ENCODE measurements at regions not wholly inside any gene's neighbourhood (a gene's known extent, or its start where the extent isn't known, plus 50 kb on each side); places are given as distances from the start of the nearest gene placed in this dataset.
"Not testable (repeated sequence)": the region's sequence is repeated elsewhere in the genome, so short reads cannot be mapped to it uniquely, and the experiment has no call there.

- H3K27ac Mint-ChIP-seq, H3K27me3 Mint-ChIP-seq, CTCF ChIA-PET, DNase-seq, H3K4me3 Mint-ChIP-seq: not testable (repeated sequence)
- peaks cover 78% of the 10 kb centered on the region for H3K9me3 Mint-ChIP-seq
- peaks cover 93% of the 10 kb centered on the region for H3K36me3 Mint-ChIP-seq
- peaks cover 62% of the 10 kb centered on the region for H3K4me1 Mint-ChIP-seq
Measured at GRCh38 chr11:14573539-14574057, 53.4 kb upstream of the PSMA1 start.

GRCh38 chr11:14577292-14577691 is 57.1 kb upstream of the PSMA1 start:
- H3K27ac Mint-ChIP-seq: peak overlapping the region; percentile 99

DNA sequence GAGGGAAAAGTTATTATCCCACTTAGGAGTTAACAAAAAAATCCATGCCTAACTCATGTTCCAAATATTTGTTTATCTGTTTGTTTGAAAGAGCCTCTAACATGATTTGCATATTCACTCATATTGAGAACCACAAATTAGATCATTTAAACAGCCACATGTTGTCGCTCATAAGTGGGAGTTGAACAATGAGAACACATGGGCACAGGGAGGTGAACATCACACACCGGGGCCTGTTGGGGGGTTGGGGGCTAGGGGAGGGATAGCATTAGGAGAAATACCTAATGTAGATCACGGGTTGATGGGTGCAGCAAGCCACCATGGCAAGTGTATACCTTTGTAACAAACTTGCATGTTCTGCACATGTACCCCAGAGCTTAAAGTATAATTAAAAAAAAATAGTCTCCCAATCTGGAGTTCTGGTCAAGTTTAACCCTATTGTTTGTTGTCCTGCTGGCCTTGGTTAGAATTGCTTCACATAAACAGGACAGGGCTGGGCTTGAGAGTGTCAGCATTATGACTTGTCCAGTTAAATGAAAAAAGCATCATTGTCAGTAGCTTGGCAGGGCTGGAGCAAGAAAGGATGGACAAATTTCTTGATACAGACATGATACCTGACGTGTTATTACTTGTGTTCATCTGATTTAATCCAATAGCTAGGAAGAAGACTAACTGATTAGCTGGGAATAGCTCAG is 57.8 kb upstream of the PSMA1 start:
- H3K27ac Mint-ChIP-seq: peak overlapping the region; percentile 99
- CTCF ChIA-PET: interaction anchor here (0.7 to 1.8 kb wide), 13 partner anchors 12 to 190 kb away, joined by 3 to 10 read pairs (median 4); no protein-coding TSS in a partner anchor
- DNase-seq: no peak
- peaks cover 54% of the 10 kb centered on the region for H3K4me1 Mint-ChIP-seq
- peak overlapping the region; percentile 46 for H3K4me3 Mint-ChIP-seq
- H3K9me3 Mint-ChIP-seq: peaks cover 50% of the 10 kb centered on the region
- peaks cover 82% of the 10 kb centered on the region for H3K36me3 Mint-ChIP-seq
- no peaks in the 10 kb centered on the region for H3K27me3 Mint-ChIP-seq

More at GRCh38 chr11:14577292-14577691, 57.1 kb upstream of the PSMA1 start:
- DNase-seq: no peak
- Mint-ChIP-seq H3K4me3 (no peak overlapping the region), H3K4me1 (peaks cover 53% of the 10 kb centered on the region), H3K27me3 (no peaks in the 10 kb centered on the region), H3K9me3 (peaks cover 56% of the 10 kb centered on the region), H3K36me3 (peaks cover 86% of the 10 kb centered on the region)
- CTCF ChIA-PET: no interaction called here

- CTCF ChIA-PET: interaction anchor here (0.7 to 1.8 kb wide), 13 partner anchors 12 to 190 kb away, joined by 3 to 10 read pairs (median 4); no protein-coding TSS in a partner anchor
- peaks cover 60% of the 10 kb centered on the region for H3K4me1 Mint-ChIP-seq
- no peaks in the 10 kb centered on the region for H3K27me3 Mint-ChIP-seq
- peaks cover 82% of the 10 kb centered on the region for H3K36me3 Mint-ChIP-seq
- H3K4me3 Mint-ChIP-seq: peak overlapping the region; percentile 46
- peak; percentile 76 for DNase-seq
- peak overlapping the region; percentile 99 for H3K27ac Mint-ChIP-seq
- peaks cover 50% of the 10 kb centered on the region for H3K9me3 Mint-ChIP-seq
Measured at GRCh38 chr11:14578541-14578956, 58.4 kb upstream of the PSMA1 start.

DNA sequence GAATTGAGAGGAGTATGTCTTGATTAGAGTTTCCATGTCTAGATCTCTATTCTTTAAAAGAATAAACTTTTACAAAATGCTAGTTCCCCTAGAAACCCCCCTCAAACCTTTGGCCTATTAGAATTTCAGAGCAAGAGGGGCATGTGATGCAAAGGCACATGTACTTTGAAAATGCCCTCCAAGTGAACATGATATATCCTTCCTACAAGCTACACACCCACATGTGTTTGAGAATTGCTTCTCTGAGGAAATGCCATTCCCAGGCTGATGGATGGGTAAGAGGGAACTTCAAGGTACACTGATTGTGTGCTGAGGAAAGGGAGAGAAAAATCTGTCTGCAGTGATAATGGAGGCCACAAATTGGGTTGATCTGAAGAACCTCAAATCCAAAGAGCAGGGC is 59.5 kb upstream of the PSMA1 start:
- Mint-ChIP-seq H3K4me3 (no peak overlapping the region), H3K36me3 (peaks cover 79% of the 10 kb centered on the region), H3K27me3 (no peaks in the 10 kb centered on the region)

GRCh38 chr11:14582793-14583192 is 60.8 kb upstream of the PDE3B start:
- Mint-ChIP-seq H3K27ac (no peak overlapping the region), H3K36me3 (peaks cover 64% of the 10 kb centered on the region), H3K9me3 (peaks cover 17% of the 10 kb centered on the region), H3K4me3 (no peak overlapping the region), H3K27me3 (no peaks in the 10 kb centered on the region), H3K4me1 (peaks cover 43% of the 10 kb centered on the region)
- no peak for DNase-seq
- CTCF ChIA-PET: no interaction called here

More for the DNA sequence above, 59.5 kb upstream of the PSMA1 start:
- DNase-seq: no peak
- H3K4me1 Mint-ChIP-seq: peaks cover 58% of the 10 kb centered on the region
- peaks cover 39% of the 10 kb centered on the region for H3K9me3 Mint-ChIP-seq
- H3K27ac Mint-ChIP-seq: peak overlapping the region; percentile 99
- CTCF ChIA-PET: interaction anchor here (1.4 to 1.8 kb wide), 2 partner anchors 14 to 66 kb away, joined by 5 to 10 read pairs; no protein-coding TSS in a partner anchor

- Mint-ChIP-seq H3K9me3 (peaks cover 16% of the 10 kb centered on the region), H3K27me3 (no peaks in the 10 kb centered on the region), H3K4me1 (peaks cover 36% of the 10 kb centered on the region), H3K36me3 (peaks cover 66% of the 10 kb centered on the region), H3K27ac (no peak overlapping the region), H3K4me3 (no peak overlapping the region)
- CTCF ChIA-PET: no interaction called here
- DNase-seq: no peak
Measured at GRCh38 chr11:14583252-14584034, 60.2 kb upstream of the PDE3B start.

- H3K4me3 Mint-ChIP-seq: no peak overlapping the region
- no peaks in the 10 kb centered on the region for H3K27me3 Mint-ChIP-seq
- peaks cover 64% of the 10 kb centered on the region for H3K36me3 Mint-ChIP-seq
- H3K4me1 Mint-ChIP-seq: peaks cover 33% of the 10 kb centered on the region
- H3K9me3 Mint-ChIP-seq: peaks cover 16% of the 10 kb centered on the region
- no peak overlapping the region for H3K27ac Mint-ChIP-seq
- CTCF ChIA-PET: no interaction called here
- DNase-seq: no peak
Measured at GRCh38 chr11:14584035-14584363, 59.6 kb upstream of the PDE3B start.

DNA sequence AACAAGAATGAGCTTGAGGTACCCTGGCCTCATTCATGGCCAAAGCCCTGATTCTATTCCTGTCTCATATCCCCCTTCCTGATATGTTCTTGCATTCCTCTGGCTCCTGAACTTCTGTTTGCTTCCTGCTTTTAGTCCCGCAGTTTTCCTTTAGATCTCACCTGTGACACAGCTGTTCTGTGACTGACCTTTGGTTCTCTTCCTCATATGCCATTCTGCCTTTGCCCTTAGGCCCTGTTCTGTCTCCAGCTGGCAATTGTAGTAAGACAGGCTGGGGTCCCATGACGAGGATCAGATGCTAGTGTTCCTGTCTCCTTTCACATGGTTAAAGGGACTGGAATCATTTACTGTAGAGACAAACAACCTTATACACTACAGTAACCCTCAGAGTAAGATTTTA is 59.0 kb upstream of the PDE3B start:
- Mint-ChIP-seq H3K9me3 (peaks cover 16% of the 10 kb centered on the region), H3K27ac (no peak overlapping the region), H3K36me3 (peaks cover 65% of the 10 kb centered on the region), H3K4me1 (peaks cover 28% of the 10 kb centered on the region), H3K4me3 (no peak overlapping the region), H3K27me3 (no peaks in the 10 kb centered on the region)
- no peak for DNase-seq
- CTCF ChIA-PET: no interaction called here

GRCh38 chr11:14585438-14585837 is 58.2 kb upstream of the PDE3B start:
- H3K27me3 Mint-ChIP-seq: no peaks in the 10 kb centered on the region
- H3K9me3 Mint-ChIP-seq: peaks cover 13% of the 10 kb centered on the region
- no peak overlapping the region for H3K4me3 Mint-ChIP-seq
- H3K36me3 Mint-ChIP-seq: peaks cover 65% of the 10 kb centered on the region
- no peak for DNase-seq
- peaks cover 27% of the 10 kb centered on the region for H3K4me1 Mint-ChIP-seq
- H3K27ac Mint-ChIP-seq: no peak overlapping the region
- CTCF ChIA-PET: no interaction called here

- H3K9me3 Mint-ChIP-seq: peaks cover 20% of the 10 kb centered on the region
- no peaks in the 10 kb centered on the region for H3K27me3 Mint-ChIP-seq
- CTCF ChIA-PET: interaction anchor here (0.7 kb wide), 1 partner anchor 34 kb away, joined by 3 read pairs; no protein-coding TSS in a partner anchor
- DNase-seq: no peak
- H3K36me3 Mint-ChIP-seq: peaks cover 64% of the 10 kb centered on the region
- H3K4me3 Mint-ChIP-seq: no peak overlapping the region
- H3K4me1 Mint-ChIP-seq: peaks cover 27% of the 10 kb centered on the region
- no peak overlapping the region for H3K27ac Mint-ChIP-seq
Measured at GRCh38 chr11:14587258-14587657, 56.3 kb upstream of the PDE3B start.

- no peaks in the 10 kb centered on the region for H3K27me3 Mint-ChIP-seq
- H3K4me3 Mint-ChIP-seq: no peak overlapping the region
- peaks cover 19% of the 10 kb centered on the region for H3K9me3 Mint-ChIP-seq
- peaks cover 20% of the 10 kb centered on the region for H3K4me1 Mint-ChIP-seq
- CTCF ChIA-PET: interaction anchor here (1.1 kb wide), 1 partner anchor 49 kb away, joined by 3 read pairs; no protein-coding TSS in a partner anchor
- DNase-seq: no peak
- H3K27ac Mint-ChIP-seq: no peak overlapping the region
- peaks cover 67% of the 10 kb centered on the region for H3K36me3 Mint-ChIP-seq
Measured at GRCh38 chr11:14588681-14589080, 54.9 kb upstream of the PDE3B start.

DNA sequence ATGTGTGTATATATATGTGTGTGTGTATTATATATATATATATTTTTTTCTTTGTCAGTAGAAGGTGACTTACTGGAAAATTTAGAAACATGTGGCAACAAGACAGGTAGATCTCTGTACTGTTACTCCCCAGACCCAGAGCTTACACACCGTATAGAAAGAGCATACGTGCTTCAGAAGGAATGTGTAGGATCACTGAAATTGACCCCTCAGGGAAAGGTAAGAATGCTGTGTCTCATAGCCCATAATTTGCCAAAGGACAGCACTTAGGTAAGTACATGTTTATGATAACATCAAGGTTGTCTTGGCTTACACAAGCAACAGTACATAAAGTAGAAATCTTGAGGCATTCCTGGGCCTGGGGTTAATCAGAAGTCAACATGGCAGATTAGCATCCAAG is 54.2 kb upstream of the PDE3B start:
- Mint-ChIP-seq H3K36me3 (peaks cover 67% of the 10 kb centered on the region), H3K27me3 (no peaks in the 10 kb centered on the region), H3K4me3 (no peak overlapping the region), H3K9me3 (peaks cover 21% of the 10 kb centered on the region), H3K4me1 (peaks cover 20% of the 10 kb centered on the region), H3K27ac (no peak overlapping the region)
- DNase-seq: no peak
- CTCF ChIA-PET: no interaction called here

DNA sequence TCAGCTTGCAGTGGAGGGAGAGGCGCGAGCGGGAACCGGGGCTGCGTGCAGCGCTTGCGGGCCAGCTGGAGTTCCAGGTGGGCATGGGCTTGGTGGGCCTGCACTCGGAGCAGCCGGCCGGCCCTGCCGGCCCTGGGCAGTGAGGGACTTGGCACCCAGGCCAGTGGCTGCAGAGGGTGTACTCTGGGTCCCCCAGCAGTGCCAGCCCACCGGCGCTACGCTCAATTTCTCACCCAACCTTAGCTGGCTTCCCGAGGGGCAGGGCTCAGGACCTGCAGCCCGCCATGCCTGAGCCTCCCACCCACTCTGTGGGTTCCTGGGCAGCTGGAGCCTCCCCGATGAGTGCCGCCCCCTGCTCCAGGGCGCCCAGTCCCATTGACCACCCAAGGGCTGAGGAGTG is 52.6 kb upstream of the PDE3B start:
- H3K27me3 Mint-ChIP-seq, H3K27ac Mint-ChIP-seq, DNase-seq, CTCF ChIA-PET, H3K4me3 Mint-ChIP-seq: not testable (repeated sequence)
- Mint-ChIP-seq H3K9me3 (peaks cover 28% of the 10 kb centered on the region), H3K36me3 (peaks cover 70% of the 10 kb centered on the region), H3K4me1 (peaks cover 27% of the 10 kb centered on the region)

Measured in activated naive CD4-positive, alpha-beta T cell treated with anti-CD3 and anti-CD28 coated beads, Interleukin-2, amount 10 ng/mL, durations not matched to agents 7 days and 5 days (primary cell).